GM19035 (cell line): ENCODE measurements at regions not wholly inside any gene's neighbourhood (a gene's known extent, or its start where the extent isn't known, plus 50 kb on each side); places are given as distances from the start of the nearest gene placed in this dataset.

ENCODE experiments used
- ATAC-seq: cut with Tn5 transposase; IDR thresholded peaks from one replicate; pipeline ENCODE4 v1.9.1; 2021; ENCODE audit not compliant: unreplicated experiment

- no peak for ATAC-seq
These were observed 405.0 kb downstream of the PID1 start for GRCh38 chr2:228866044-228866443.

- ATAC-seq: no peak
These were observed 407.0 kb downstream of the PID1 start for GRCh38 chr2:228864131-228864530.

GRCh38 chr2:228860601-228861285, 410.3 kb downstream of the PID1 start:
- ATAC-seq: no peak

GRCh38 chr2:228853151-228853550, 417.9 kb downstream of the PID1 start:
- ATAC-seq: no peak

- ATAC-seq: no peak
These were observed 422.4 kb downstream of the PID1 start for GRCh38 chr2:228848638-228849037.

GRCh38 chr2:228847684-228848083, 423.4 kb downstream of the PID1 start:
- ATAC-seq: no peak

GRCh38 chr2:228846161-228846560, 424.9 kb downstream of the PID1 start:
- no peak for ATAC-seq

GRCh38 chr2:228845162-228845925, 425.7 kb downstream of the PID1 start:
- no peak for ATAC-seq

- no peak for ATAC-seq
These were observed 429.2 kb downstream of the PID1 start for GRCh38 chr2:228841877-228842276.

GRCh38 chr2:228841475-228841874, 429.6 kb downstream of the PID1 start:
- ATAC-seq: no peak

- ATAC-seq: no peak
These were observed 430.4 kb downstream of the PID1 start for GRCh38 chr2:228840743-228841114.

- no peak for ATAC-seq
These were observed 430.9 kb downstream of the PID1 start for GRCh38 chr2:228840113-228840742.

- ATAC-seq: no peak
These were observed 431.6 kb downstream of the PID1 start for GRCh38 chr2:228839421-228839876.

GRCh38 chr2:228838819-228839218, 432.3 kb downstream of the PID1 start:
- no peak for ATAC-seq

- ATAC-seq: no peak
These were observed 442.7 kb downstream of the PID1 start for GRCh38 chr2:228828397-228828796.

GRCh38 chr2:228827056-228827700, 443.9 kb downstream of the PID1 start:
- ATAC-seq: no peak

GRCh38 chr2:228819701-228820100, 451.4 kb downstream of the PID1 start:
- ATAC-seq: no peak

- ATAC-seq: no peak
These were observed 468.7 kb downstream of the PID1 start for GRCh38 chr2:228802181-228803071.

GRCh38 chr2:228801451-228801850, 469.6 kb downstream of the PID1 start:
- ATAC-seq: no peak

GRCh38 chr2:228799208-228799588, 471.9 kb downstream of the PID1 start:
- ATAC-seq: no peak
